Sigmoid colon (tissue), 4 donors: ENCODE measurements at regions not wholly inside any gene's neighbourhood (a gene's known extent, or its start where the extent isn't known, plus 50 kb on each side); places are given as distances from the start of the nearest gene placed in this dataset.

Experiments
- CTCF ChIP-seq, 4 experiments: fragments of 450-650 bp in 3 of 4; fragments of 200-600 bp in 1 of 4; IDR thresholded peaks; one replicate each; pipeline ENCODE4 v1.5.1; 2016 to 2019; ENCODE audit warnings: antibody characterized with exemption in 4 of 4, mild to moderate bottlenecking in 3 of 4, moderate library complexity in 2 of 4
- EP300 ChIP-seq, 4 donors: sonication (generic); formaldehyde crosslinking; IDR thresholded peaks; one replicate each; pipeline ENCODE4 v1.6.1; 2017; ENCODE audit warnings: antibody characterized with exemption in 4 of 4
- POLR2A ChIP-seq, 2 donors: fragments of 450-650 bp; IDR thresholded peaks; one replicate each; pipeline ENCODE4 v1.6.1; 2016; ENCODE audit warnings: antibody characterized with exemption in 2 of 2, mild to moderate bottlenecking in 2 of 2, moderate library complexity in 2 of 2
- POLR2AphosphoS5 ChIP-seq, 4 donors: sonication (generic); formaldehyde crosslinking; IDR thresholded peaks; one replicate each; pipeline ENCODE4 v1.6.1; 2017; ENCODE audit warnings: antibody characterized with exemption in 4 of 4

DNA sequence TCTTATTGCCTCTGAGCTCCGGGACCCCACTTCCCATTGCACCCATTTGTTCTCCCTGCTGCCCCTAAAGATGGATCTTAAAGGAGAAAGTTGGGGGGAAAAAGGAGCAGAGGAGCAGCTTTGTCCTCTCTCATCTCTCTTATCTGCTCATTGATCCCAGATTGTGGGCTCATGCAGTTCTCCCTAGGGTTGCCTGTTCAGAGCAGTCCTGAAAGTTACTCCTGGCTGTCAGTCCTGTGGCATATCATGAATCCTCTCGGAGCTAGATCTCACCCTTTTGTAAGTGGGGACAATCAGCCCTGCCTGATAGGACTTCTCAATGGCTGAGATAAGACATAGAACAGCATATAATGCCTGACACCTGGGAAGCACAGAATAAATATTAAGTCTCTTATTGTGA is 440.3 kb downstream of the IRS2 start:
- no peak for TF ChIP-seq CTCF (IDR thresholded peaks at IDR 0.05)
- no peak for TF ChIP-seq POLR2A (IDR thresholded peaks at IDR 0.05)
- TF ChIP-seq EP300 (IDR thresholded peaks at IDR 0.05) = no peak
- TF ChIP-seq POLR2AphosphoS5 (IDR thresholded peaks at IDR 0.05) = no peak
